DMS 273 treated with DMSO at 0.1 percent for 48 hours (cell line): ENCODE measurements at regions not wholly inside any gene's neighbourhood (a gene's known extent, or its start where the extent isn't known, plus 50 kb on each side); places are given as distances from the start of the nearest gene placed in this dataset.
A peak's percentile ranks its signal among the peaks of the same experiment; 100 is the strongest.
"Not testable (repeated sequence)": the region's sequence is repeated elsewhere in the genome, so short reads cannot be mapped to it uniquely, and the experiment has no call there.

Experiments
- DNase-seq: peaks from one replicate; lab custom pipeline; 2025; lab: John Stamatoyannopoulos, UW

DNA sequence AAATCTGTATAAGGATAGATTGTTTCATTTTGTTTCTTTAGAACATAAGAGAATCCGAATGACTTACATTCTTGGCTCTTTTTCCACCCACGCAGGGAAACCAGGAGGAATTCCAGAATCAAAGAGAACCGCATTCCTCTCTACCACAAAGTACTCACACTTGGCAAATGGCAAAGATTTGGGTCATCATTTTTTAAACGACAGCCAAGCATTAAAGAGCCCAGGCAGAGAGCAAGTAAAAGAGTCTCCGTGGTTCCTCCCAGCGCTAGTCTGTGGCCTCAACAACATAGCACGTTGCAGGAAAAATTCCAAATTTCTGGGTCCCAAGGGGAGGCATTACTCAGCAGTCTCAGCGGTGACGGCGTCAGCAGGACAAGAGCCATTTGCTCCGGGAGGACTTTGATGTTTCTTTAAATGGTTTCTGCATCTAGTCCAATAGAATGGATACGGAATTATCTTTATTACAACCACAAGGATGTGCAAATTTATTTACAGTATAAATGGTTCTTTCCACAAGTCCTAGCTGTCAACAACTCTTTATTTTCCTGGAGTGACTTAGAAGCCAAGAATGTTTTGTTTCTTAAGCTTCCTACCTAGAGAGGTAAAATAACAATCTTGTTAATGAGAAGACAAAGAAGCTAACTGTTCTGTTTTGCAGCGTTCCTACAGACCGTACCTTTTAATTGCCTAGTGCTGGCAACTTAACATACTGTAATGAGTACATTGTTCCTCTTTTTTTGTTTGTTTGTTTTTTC is 232.5 kb downstream of the SKIDA1 start:
- no peak for DNase-seq

DNA sequence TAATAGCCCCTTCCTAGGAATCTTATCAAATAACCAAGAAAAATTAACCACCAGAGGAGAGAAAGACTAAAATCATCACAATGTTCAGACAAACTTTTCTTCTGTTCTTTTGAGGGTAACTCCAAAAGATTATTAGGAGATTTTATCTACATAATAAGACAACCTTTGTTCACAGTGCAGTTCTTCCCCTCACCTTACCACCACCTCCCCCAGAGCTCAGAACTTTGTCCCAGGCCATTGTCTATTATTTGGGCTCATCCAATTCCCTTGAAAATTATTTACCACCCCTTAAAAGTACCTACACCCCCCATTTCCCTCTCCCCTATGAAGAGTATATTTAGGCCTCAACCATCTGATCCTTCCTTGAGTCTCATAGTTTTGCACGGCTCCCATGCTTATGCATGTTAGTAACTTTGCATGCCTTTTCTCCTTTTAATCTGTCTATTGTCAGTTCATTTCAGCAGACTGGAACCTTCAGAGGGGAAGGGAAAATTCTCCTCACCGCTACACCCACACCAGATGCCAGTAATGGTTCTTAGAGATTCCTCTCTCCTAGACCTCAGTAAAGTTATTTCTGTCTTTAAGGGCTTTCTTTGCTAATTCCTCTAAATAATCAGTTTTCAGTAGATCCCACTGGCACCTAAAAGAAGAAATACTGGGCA is 234.9 kb downstream of the SKIDA1 start:
- no peak for DNase-seq

DNA sequence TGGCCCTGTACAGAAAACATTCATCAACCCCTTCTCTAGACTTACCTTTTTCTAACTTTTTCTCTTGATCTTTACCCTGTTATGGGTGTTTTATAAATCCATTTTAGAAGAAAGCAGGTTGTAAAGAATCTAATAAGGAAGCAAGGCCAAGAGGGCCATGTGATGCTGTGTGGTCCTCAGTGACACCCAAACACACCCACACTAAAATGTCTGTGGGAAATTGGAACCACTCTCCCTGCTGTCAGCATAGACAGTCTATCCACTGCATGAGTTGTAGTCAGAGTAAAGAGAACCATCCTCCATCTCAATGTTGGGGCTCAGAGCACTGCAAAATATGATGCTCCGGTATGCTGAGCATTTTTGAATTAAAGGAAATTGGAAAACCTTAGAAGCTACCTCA is 235.5 kb downstream of the SKIDA1 start:
- DNase-seq, result no peak

DNA sequence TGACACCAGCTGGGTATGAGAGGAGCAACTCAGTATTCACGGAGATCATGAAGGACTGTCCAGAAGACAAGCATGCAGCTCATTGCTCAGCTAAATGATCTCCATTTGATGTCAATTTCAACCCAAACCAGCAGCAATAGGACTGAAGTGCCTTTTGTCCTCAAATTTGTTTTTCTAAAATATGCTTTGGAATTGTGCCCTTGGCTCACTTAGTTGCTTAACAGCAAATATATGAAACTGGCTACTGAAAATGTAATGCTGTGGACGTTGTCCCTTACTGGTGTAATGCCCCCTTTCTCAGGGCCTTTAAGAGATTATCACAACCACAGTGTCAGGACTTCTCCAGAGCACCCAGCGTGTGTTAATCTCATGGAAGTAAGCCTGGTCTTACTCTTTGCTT is 236.2 kb downstream of the SKIDA1 start:
- DNase-seq, result no peak

DNA sequence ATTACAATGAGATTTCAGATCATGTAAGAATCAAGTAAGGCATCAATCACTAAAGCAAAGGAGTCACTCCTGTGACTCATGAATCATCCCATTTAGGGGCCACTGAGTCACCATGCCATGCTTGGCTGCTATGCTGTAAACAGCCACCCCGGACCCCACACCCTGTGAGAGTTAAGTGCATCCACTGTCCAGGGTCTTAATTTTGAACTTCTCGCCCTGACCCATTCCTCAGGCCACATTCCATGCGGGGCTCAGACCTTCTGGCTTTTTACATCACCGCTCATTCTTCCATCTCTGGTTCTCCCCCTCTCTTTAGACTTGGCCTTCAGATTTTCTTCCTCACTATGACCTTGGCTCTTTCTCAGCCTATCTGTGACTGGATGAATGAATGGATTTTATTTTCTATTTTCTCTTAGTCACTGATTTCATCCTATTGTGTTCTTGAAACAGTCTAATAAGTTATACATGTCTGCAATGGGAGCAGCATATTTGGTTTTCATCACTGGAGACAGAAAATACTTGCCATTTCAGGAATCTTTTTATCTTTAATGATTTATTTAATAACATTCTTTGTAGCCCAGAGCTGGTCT is 239.6 kb downstream of the SKIDA1 start:
- DNase-seq, result no peak

DNA sequence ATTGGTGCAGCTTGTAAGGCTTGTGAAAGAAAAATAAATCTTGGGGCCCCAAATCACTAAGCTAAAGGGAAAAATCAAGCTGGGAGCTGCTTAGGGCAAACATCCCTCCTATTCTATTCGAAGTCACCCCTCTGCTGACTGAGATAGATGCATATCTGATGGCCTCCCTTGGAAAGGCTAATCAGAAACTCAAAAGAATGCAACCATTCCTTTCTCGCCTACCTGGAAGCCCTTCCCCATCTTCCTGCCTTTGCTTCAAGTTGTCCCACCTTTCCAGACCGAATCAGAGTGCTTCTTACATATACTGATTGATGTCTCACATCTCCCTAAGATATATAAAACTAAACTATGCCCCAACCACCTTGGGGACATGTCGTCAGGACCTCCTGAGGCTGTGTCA is 240.3 kb downstream of the SKIDA1 start:
- DNase-seq, result no peak

DNA sequence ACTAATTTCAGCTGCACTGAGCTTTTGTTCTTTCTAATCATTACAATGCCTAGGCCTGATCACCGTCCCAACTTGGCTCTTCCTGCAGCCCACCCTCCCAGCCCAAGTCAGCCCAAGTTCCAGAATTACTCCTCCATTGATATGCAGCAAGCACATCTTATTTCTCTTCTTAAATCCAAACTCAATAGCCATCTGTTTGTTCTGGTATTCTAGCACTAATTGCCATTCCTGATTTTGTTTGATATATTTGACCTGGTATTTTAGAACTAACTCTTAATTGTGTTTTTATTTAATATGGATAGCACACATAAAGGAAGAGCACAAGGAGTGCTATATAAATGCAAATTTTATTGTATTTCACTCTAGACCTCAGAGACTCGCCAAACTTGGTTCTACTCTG is 241.2 kb downstream of the SKIDA1 start:
- no peak for DNase-seq

DNA sequence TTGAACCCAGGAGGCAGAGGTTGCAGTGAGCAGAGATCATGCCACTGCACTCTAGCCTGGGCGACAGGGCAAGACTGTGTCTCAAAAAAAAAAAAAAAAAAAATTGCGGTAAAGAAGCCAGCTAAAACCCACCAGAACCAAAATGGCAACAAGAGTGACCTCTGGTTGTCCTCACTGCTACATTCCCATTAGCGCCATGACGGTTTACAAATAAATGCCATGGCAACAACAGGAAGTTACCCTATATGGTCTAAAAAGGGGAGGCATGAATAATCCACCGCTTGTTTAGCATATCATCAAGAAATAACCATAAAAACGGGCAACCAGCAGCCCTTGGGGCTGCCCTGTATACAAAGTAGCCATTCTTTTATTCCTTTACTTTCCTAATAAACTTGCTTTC is 242.4 kb downstream of the SKIDA1 start:
- DNase-seq, result not testable (repeated sequence)

DNA sequence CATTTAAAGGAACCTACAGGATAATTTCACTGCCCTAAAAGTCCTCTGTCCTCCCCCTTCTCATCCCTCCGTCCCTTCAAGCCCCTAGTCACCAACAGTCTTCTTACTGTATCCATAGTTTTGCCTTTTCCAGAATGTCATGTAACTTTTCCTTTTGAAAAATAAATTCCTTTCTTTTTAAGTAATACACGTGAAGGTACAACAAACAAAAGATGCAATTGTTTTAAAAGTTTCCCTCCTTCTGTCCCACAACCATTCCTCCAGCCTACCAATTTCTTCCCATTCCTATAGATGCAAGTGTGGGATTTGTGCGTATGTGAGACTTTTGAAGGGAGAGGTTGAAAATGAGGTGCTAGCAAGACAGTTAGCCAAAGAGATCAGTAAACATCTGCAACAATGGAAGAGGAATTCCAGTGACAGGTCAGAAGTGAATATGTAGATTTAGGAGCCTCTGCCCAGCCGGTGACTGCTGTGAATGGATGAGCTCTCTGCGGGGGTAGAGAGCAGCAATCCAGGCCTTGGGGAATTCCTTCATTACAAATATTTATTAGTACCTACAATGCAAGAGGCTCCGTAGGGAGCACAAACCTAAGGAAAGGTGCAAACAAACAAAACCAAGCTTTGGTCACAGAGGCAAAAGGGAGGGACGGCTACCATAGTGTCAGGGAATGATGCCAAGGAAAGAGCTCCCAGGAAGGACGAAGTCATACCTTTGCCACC is 243.6 kb downstream of the SKIDA1 start:
- no peak for DNase-seq

DNA sequence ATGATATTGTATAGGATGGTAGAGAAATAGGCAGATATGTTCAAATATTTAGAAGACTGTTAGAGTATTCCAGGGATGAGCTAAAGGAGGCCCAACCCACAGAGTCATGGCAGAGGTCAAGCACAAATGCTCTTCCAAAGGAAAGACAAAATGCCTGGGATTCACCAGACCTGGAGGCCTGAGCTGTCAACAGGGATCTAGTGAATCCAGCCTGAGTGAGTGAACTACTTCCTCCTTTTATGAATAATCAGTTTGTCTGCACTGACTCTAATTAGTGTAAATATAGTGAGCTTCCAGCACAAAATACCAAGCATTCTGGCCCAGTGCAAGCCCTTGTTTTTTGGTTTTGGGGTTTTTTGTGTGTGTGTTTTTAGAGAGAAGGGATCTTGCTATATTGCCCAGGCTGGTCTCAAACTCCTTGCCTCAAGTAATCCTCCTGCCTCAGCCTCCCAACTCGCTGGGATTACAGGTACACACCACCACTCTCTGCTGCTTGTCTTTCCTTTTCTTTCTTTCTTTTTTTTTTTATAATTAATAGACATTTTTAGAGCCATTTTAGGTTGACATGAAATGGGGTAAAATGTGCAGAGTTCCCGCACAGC is 244.4 kb downstream of the SKIDA1 start:
- DNase-seq, result no peak

DNA sequence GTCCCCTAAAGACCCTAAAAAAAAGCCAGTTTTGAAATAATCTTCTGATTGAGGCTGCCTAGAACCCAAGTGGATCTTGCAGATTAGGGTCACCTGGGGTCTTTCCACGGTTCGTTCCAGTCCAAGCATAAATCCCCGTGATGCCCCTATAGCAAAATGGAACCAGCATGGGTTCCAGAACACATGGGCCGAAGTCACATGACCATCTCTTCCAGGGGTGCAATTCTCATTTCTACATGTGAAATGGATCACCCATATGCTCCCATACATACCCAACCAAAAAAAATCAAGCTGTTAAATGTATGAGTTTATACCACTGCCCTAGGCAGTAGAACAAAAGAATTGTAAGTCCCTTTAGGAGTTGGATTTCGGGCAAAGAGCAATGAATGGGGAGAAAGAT is 245.4 kb downstream of the SKIDA1 start:
- no peak for DNase-seq

DNA sequence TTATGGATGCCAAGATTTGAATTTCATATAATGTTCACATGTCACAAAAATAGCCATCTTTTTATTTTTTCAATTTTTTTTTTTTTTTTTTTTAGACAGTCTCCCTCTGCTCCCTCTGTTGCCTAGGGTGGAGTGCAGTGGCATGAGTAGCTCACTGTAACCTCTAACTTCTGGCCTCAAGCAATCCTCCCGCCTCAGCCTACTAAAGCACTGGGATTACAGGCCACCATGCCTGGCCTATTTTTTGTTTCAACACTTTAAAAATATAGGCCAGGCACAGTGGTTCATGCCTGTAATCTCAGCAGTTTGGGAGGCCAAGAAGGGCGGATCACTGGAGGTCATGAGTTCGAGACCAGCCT is 246.3 kb downstream of the SKIDA1 start:
- no peak for DNase-seq

DNA sequence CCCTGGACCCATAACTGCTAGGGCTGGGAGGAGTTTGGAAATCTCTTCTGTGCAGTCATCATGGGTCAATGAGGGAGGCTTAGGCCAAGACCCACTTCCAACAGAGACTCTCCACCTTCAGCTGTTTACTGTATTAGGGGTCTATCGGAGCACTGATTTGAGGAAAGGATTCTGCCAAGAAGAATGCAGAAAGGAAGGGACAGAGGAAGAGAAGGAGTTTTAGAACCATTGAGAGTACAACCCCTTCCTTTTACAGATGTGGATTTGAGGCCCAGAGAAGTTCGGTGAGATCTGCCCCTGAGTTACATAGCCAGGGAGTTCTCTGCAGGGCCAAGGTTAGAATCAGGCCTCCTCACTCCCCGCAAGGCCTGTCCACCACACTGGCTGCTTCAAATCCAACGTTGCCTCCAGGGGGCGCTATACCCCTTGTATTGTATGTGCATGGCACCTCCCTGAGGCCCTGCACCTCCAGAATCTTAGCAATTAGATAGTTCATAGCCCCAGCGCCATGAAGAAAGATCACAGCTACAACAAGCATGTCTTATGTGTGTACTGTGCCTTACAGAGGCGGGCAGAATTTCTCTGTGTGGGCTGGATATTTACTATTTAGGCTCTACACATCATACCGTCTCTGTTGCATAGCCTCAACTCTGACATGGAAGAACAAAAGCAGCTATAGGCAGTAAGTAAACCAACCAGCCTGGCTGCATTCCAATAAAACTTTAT is 246.8 kb downstream of the SKIDA1 start:
- DNase-seq, result peak; percentile 30

DNA sequence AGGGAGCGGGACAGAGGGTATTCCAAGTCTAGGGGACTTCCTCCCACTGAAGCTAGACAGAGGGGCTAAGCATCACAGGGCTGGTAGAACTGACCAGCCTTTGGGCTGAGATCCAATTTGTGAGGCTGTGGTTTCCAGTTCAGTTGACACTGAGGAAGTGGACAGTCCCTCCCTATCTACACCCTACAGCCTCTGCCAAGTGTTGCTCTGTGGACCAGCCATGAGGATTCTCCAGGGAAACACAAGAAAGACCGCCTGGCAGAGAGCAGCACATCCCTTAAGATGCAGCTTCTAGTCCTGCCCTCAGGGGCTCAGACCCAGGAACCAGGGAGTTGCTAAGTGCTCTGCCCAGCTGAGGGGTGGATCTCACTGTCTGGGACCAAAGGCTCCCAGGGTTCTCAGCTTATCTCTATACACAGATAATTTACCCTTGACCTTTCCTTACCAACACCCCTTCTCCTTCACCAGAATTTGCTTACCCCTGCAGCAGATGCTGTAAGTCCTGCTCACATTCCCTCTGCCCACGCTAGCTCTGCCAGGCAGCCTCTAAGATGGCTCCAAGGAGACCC is 252.0 kb downstream of the SKIDA1 start:
- DNase-seq, result no peak

DNA sequence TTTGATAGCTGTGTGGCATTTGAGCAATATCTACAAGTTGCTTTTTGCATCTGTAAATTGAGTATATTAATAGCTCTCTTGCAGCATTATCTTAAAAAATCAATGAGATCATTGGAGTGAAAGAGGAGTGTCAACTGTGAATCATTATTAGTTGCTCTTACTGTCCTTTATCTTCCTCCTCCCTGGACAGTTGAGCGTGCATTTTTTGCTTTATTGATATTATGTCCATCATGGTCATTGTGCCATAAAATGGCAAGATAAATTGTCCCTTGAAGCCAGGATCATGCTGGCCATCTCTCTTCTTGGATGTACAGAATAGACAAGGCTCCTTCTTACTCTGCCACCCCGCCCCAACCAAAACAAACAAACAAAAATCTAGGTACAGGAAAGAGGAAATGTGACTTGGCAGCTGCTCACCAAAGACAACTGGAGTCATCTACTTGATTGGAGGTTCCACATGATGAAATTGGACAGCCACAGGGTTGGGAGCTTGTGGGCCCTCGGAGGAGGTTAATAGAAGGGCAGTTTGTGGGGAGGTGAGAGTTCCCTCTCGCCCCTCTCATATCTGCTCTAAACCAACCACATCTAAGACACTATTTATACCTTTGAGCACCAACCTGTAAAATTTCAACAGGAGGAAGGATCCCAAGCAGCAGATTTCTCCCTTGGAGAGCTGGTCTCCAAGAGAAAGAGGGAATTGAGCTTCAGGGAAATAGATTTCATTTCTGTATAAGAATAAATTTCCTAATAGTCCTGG is 252.7 kb downstream of the SKIDA1 start:
- no peak for DNase-seq

DNA sequence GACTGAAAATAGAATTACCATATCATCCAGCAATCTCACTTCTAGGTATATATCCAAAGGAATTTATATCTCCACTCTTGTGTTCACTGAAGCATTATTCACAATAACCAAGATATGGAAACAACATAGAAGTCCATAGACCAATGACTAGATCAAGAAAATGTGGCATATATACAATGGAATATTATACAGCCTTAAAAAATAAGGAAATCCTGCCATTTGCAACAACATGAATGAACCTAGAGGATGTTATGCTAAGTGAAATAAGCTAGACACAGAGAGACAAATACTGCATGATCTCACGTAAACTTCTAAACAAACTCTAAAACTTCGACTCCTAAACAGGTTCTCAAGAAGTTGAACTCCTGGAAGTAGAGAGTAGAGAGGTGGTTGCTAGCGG is 254.5 kb downstream of the SKIDA1 start:
- no peak for DNase-seq

DNA sequence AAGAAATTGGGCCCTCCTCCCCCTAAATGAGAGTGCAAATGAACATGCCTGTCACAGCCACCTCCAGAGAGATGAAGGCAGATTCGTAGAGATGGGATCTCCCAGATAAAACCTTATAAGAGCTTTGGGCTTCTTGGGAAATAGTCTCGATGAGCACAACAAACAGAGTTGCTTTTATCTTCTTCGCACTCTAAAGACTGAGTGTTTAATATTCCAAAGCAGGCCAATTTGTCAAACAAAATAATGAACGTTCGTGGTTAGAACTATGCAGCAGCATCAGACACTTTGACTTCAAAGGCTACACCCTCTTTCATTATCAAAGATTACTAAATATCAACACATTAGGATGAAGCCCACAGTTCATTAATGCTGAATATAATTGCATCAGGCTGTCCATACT is 256.2 kb downstream of the SKIDA1 start:
- DNase-seq, result no peak

DNA sequence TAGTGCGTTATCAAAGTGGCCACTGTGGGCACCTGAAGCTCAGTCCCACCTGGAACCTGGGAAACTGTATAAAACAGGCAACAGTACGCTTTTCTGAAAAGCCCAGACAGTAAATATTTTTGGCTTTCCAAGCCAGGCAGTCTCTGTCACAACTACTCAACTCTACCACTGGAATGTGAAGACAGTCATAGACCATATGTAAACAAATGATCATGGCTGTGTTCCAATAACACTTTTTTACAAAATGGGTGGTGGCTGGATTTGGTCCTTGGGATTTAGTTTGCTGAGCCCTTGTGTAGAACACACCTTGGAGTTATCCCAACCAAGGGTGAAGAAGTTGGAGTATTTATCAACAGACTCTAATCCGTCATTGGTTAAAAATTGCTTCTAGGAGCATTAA is 259.9 kb downstream of the SKIDA1 start:
- no peak for DNase-seq

DNA sequence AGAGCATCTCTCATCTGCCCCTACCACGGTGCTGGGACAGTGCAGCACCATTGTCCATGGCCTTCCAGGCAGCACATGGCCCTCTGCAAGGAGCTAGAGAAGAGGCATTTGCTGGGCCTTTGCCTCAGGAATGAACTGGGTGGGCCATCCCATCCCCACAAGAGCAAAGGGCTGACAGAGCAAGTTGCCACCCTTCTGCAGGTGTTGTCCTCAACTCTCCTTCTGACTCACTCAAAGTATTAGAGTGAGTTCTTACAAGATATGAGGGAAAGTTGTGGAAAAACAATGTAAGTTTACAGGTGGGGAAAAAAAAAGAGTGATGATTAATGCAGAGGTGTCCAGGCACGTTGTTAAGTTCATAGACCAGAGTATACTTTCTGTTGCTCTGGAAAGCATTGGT is 261.2 kb downstream of the SKIDA1 start:
- DNase-seq, result no peak

DNA sequence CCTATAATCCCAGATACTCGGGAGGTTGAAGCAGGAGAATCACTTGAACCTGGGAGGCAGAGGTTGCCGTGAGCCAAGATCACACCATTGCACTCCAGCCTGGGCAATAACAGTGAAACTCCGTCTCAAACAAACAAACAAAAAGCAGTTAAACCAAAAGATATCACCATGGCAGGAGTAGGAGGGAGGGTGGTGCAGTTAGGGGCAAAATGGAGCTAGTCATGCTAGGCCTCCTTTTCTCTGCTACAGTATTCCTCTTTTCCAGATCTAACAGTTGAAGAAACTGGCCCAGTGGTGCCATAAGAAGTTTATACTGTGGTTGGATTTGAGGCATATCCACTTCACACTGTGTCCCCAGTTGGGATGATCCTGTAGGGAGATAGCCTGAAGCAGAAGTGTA is 261.6 kb downstream of the SKIDA1 start:
- no peak for DNase-seq
